ENCODE measurements at regions not wholly inside any gene's neighbourhood (a gene's known extent, or its start where the extent isn't known, plus 50 kb on each side); places are given as distances from the start of the nearest gene placed in this dataset.

- TF ChIP-seq NKRF (conservative IDR thresholded peaks at IDR 0.05) (no peak), NFYB (IDR thresholded peaks at IDR 0.05; ENCODE audit: insufficient read depth, low read depth, low read length) (no peak)
Measured at GRCh38 chr4:79772510-79772909, 300.5 kb downstream of the ANTXR2 start (continued).

GRCh38 chr4:79764120-79764519 is 308.9 kb downstream of the ANTXR2 start:
- BruUV-seq (replicated peaks): no TSS peak
- no peak for TF ChIP-seq HCFC1 (IDR thresholded peaks at IDR 0.05; ENCODE audit: low read length)
- TF ChIP-seq NRF1 (conservative IDR thresholded peaks at IDR 0.05; ENCODE audit: low read depth, low read length): no peak
- no peak for TF ChIP-seq BMI1 (IDR thresholded peaks at IDR 0.05; ENCODE audit: borderline replicate concordance)
- no peak for TF ChIP-seq TCF3 (IDR thresholded peaks at IDR 0.05; ENCODE audit: borderline replicate concordance, insufficient read depth, low read depth, low read length)
- TF ChIP-seq NR2C1 (IDR thresholded peaks at IDR 0.05): no peak
- no peak for TF ChIP-seq RB1 (IDR thresholded peaks at IDR 0.05; ENCODE audit: borderline replicate concordance)
- TF ChIP-seq ZBTB40 (IDR thresholded peaks at IDR 0.05; ENCODE audit: borderline replicate concordance): no peak
- TF ChIP-seq MTA3 (IDR thresholded peaks at IDR 0.05; ENCODE audit: borderline replicate concordance, low read length): no peak
- no peak for TF ChIP-seq BHLHE40 (IDR thresholded peaks at IDR 0.05; ENCODE audit: borderline replicate concordance in 1 of 2, low read depth in 2 of 2, low read length in 1 of 2)
- POLR2A ChIA-PET: no interaction called here
- FAIRE-seq: no peak
- Histone ChIP-seq H3K79me2 (ENCODE audit: control insufficient read depth, insufficient read depth, low read length) (no peaks in the 10 kb centered on the region), H3K4me2 (ENCODE audit: control insufficient read depth, insufficient read depth) (no peak overlapping the region), H3K9me3 (replicated peaks; ENCODE audit: control insufficient read depth, insufficient read depth, low read length) (no peaks in the 10 kb centered on the region), H3K4me3 (no peak overlapping the region), H3K36me3 (ENCODE audit: control insufficient read depth in 2 of 2, insufficient read depth in 2 of 2, low read length in 1 of 2) (no peaks in the 10 kb centered on the region), H3K9ac (ENCODE audit: control insufficient read depth, insufficient read depth, low read length) (no peak overlapping the region), H2AFZ (ENCODE audit: control insufficient read depth, low read depth, low read length) (no peak overlapping the region), H3K27ac (ENCODE audit: control insufficient read depth, insufficient read depth) (no peak overlapping the region), H3K4me1 (ENCODE audit: control insufficient read depth, insufficient read depth, low read length) (no peaks in the 10 kb centered on the region), H4K20me1 (ENCODE audit: control insufficient read depth, insufficient read depth) (no peaks in the 10 kb centered on the region), H3K27me3 (replicated peaks in 1 of 2; ENCODE audit: control insufficient read depth in 2 of 2, insufficient read depth in 2 of 2, low read length in 1 of 2) (no peaks in the 10 kb centered on the region)
- in situ Hi-C loops (cut with MboI): no loop called here
- CTCF ChIA-PET: no interaction called here
- RAD21 ChIA-PET (ENCODE audit: unreplicated experiment): no interaction called here
- 69% methylated on average over 2 of the region's 2 CpGs for whole genome bisulfite sequencing (ENCODE audit: insufficient coverage, insufficient replicate concordance, low lambda C conversion rate, missing lambda C conversion rate)
- DNase-seq (ENCODE audit: low read depth, low spot score): no peak
- SMC1A ChIA-PET (ENCODE audit: uncharacterized antibody, unreplicated experiment): interaction anchor here (0.5 kb wide), 1 partner anchor 217 kb away, joined by 3 read pairs; no protein-coding TSS in a partner anchor
- intact Hi-C loops (cut with micrococcal nuclease; ENCODE audit: unreplicated experiment): no loop called here
- no peak for ATAC-seq
